ENCODE measurements at regions not wholly inside any gene's neighbourhood (a gene's known extent, or its start where the extent isn't known, plus 50 kb on each side); places are given as distances from the start of the nearest gene placed in this dataset.
A peak's percentile ranks its signal among the peaks of the same experiment; 100 is the strongest.
"Not testable (repeated sequence)": the region's sequence is repeated elsewhere in the genome, so short reads cannot be mapped to it uniquely, and the experiment has no call there.

DNA sequence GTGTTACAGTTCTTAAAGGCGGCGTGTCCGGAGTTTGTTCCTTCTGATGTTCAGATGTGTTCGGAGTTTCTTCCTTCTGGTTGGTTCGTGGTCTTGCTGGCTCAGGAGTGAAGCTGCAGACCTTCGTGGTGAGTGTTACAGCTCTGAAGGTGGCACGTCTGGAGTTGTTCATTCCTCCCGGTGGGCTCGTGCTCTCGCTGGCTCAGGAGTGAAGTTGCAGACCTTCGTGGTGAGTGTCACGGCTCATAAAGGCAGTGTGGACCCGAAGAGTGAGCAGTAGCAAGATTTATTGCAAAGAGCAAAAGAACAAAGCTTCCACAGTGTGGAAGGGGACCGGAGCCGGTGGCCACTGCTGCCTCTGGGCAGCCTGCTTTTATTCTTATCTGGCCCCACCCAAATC is 65.3 kb upstream of the NDST4 start:
- not testable (repeated sequence) for DNase-seq

DNA sequence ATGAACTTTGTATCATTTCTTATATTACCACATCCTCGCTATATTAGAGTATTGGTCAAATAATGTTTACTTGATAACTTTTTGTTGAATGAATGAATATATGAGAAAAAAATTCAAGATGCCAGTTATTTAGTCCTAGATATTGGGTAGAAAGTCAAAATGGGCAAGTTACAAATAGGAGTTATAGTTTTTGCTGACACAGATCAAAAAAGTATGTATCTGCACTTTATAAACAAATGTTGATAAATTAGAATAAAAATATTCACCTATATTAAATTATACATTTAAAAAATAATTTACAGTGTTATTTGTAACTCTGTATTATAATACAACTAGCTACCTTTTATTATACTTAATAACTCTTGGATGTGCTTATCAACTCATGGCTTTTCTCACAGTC is 57.8 kb upstream of the NDST4 start:
- no peak for DNase-seq

DNA sequence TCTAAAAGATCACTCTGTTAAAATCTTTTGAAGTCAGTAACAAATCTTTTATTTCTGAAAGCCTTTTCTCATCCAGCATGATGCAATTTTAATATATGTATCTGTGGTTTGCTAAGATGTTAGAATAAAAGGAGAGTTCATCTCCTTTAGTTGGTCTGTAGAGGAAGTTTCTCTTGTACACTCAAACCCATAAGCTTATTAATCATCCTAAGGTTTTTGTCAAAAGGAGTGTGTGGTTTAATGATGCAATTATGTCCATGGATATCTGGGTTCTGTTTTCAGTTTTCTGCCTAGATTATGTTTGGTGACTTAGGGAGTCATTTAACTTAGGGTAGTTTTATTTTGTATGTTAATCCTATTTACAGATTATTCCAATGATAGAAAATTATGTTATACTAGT is 52.1 kb upstream of the NDST4 start:
- peak; percentile 35 for DNase-seq

All from fibroblast of skin of right biceps (primary cell).